Body of pancreas (tissue), 4 donors: ENCODE measurements at regions not wholly inside any gene's neighbourhood (a gene's known extent, or its start where the extent isn't known, plus 50 kb on each side); places are given as distances from the start of the nearest gene placed in this dataset. TPM values are rescaled to one million over a fixed set of nuclear protein-coding genes. Genes with fewer than 3 reads are reported as not detected.

Experiments used
- ATAC-seq: fragments of 150-250 bp; one replicate; pipeline ENCODE4 v1.9.1; 2016
- DNase-seq, 4 donors: peaks; one replicate each; pipeline ENCODE4 v3.0.0-alpha.2; 2019
- H3K27ac ChIP-seq, 4 donors: fragments of 200-600 bp; sonication (generic); 1 replicate in 3 of 4; 2 replicates in 1 of 4; pipeline versions ENCODE4 v1.5.1 to v1.6.1; 2016 to 2019; ENCODE audit warnings: mild to moderate bottlenecking in 1 of 4, mixed read lengths in 1 of 4, moderate library complexity in 1 of 4
- H3K27me3 ChIP-seq, 2 donors: fragments of 200-600 bp; sonication (generic); one replicate each; pipeline ENCODE4 v1.6.0; 2016; ENCODE audit warnings: mild to moderate bottlenecking in 1 of 2
- H3K36me3 ChIP-seq, 2 donors: fragments of 200-600 bp; sonication (generic); replicated peaks in 1 of 2; 2 replicates each; pipeline ENCODE4 v1.5.1; 2016; ENCODE audit warnings: low read depth in 2 of 2; ENCODE audit not compliant: insufficient read depth in 1 of 2
- H3K4me1 ChIP-seq: fragments of 200-600 bp; sonication (generic); one replicate; pipeline ENCODE4 v1.6.0; 2016
- H3K4me3 ChIP-seq, 2 donors: fragments of 200-600 bp; sonication (generic); 1 replicate in 1 of 2; 2 replicates in 1 of 2; pipeline ENCODE4 v1.5.1; 2016 to 2019
- H3K9me3 ChIP-seq, 3 donors: fragments of 200-600 bp; sonication (generic); 1 replicate in 2 of 3; 2 replicates in 1 of 3; pipeline ENCODE4 v1.5.1; 2016
- CTCF ChIP-seq, 7 experiments: fragments of 450-650 bp in 4 of 7; fragments of 200-600 bp in 3 of 7; sonication (generic) in 3 of 7; IDR thresholded peaks; one replicate each; pipeline ENCODE4 v1.5.1; 2016 to 2019; ENCODE audit warnings: antibody characterized with exemption in 7 of 7
- POLR2A ChIP-seq, 3 donors: fragments of 450-650 bp; IDR thresholded peaks; one replicate each; pipeline ENCODE4 v1.6.1; 2016; ENCODE audit warnings: antibody characterized with exemption in 3 of 3, mild to moderate bottlenecking in 2 of 3
- WGBS, 2 donors: methylation state at CpG; one replicate each; pipeline ENCODE4 v1.1.5; 2017; 5-methylcytosine and 5-hydroxymethylcytosine counted together
- intact Hi-C: fragments of 100-400 bp; cut with DNase I; formaldehyde crosslinking; loops from one replicate; pipeline ENCODE4 v1.15.1; 2023
- small RNA-seq: library from RNA; depleted of rRNA; stranded (forward); fragments of <200 nt; gene quantifications from one replicate; pipeline ENCODE3, GENCODE V24; 2016

- TF ChIP-seq CTCF (IDR thresholded peaks at IDR 0.05) (no peak), POLR2A (IDR thresholded peaks at IDR 0.05) (no peak)
- DNase-seq = no peak
- Histone ChIP-seq H3K4me1 (no peaks in the 10 kb centered on the region), H3K27ac (no peak overlapping the region), H3K4me3 (no peak overlapping the region), H3K36me3 (no peaks in the 10 kb centered on the region), H3K9me3 (no peaks in the 10 kb centered on the region), H3K27me3 (no peaks in the 10 kb centered on the region)
- no peak for ATAC-seq
- intact Hi-C loops = no loop called here
Measured at GRCh38 chrX:82224961-82225360, 1023.1 kb downstream of the SH3BGRL start.

GRCh38 chrX:82230013-82230412, 1028.1 kb downstream of the SH3BGRL start:
- no peaks in the 10 kb centered on the region for H3K4me1 ChIP-seq
- intact Hi-C loops = no loop called here
- no peaks in the 10 kb centered on the region for H3K27me3 ChIP-seq
- DNase-seq (no peak), ATAC-seq (no peak)
- H3K4me3 ChIP-seq = no peak overlapping the region
- H3K36me3 ChIP-seq = no peaks in the 10 kb centered on the region
- peak in 1 of 7 experiments; percentile 6 for TF ChIP-seq CTCF (IDR thresholded peaks at IDR 0.05)
- TF ChIP-seq POLR2A (IDR thresholded peaks at IDR 0.05) = no peak
- H3K9me3 ChIP-seq = no peaks in the 10 kb centered on the region
- H3K27ac ChIP-seq = no peak overlapping the region
- WGBS, 2 donors = 25% methylated on average over 1 to 2 of the region's 3 CpGs

- TF ChIP-seq POLR2A (IDR thresholded peaks at IDR 0.05) (no peak), CTCF (IDR thresholded peaks at IDR 0.05) (no peak)
- ATAC-seq = no peak
Measured at GRCh38 chrX:82232679-82233078, 1030.8 kb downstream of the SH3BGRL start.

GRCh38 chrX:82237328-82237727, 1035.4 kb downstream of the SH3BGRL start:
- DNase-seq (no peak), ATAC-seq (no peak)
- WGBS, 2 donors = 56 to 62% methylated on average over 1 of the region's 1 CpG
- no peaks in the 10 kb centered on the region for H3K36me3 ChIP-seq
- no peaks in the 10 kb centered on the region for H3K4me1 ChIP-seq
- H3K27ac ChIP-seq = no peak overlapping the region
- intact Hi-C loops = no loop called here
- no peak for TF ChIP-seq POLR2A (IDR thresholded peaks at IDR 0.05)
- no peak for TF ChIP-seq CTCF (IDR thresholded peaks at IDR 0.05)
- no peaks in the 10 kb centered on the region for H3K27me3 ChIP-seq
- no peak overlapping the region for H3K4me3 ChIP-seq
- H3K9me3 ChIP-seq = no peaks in the 10 kb centered on the region

More at GRCh38 chrX:82232679-82233078, 1030.8 kb downstream of the SH3BGRL start:
- Histone ChIP-seq H3K36me3 (no peaks in the 10 kb centered on the region), H3K27ac (no peak overlapping the region), H3K9me3 (no peaks in the 10 kb centered on the region), H3K4me3 (no peak overlapping the region), H3K27me3 (no peaks in the 10 kb centered on the region), H3K4me1 (no peaks in the 10 kb centered on the region)
- intact Hi-C loops = no loop called here
- no peak for DNase-seq

Small RNAs in the stretch of these regions (small RNA-seq; reads per million reads assigned to genes)
- gene RNU6-974P = not detected
